Activated T-helper 1 cell treated with anti-CD3 and anti-CD28 coated beads, Interleukin-12 subunit alpha, Interleukin-12 subunit beta, Interleukin-2, Interleukin-4 antibody, amounts not matched to agents 30 ng/mL and 10 ng/mL and 1 ng/mL, durations not matched to agents 14 hours and 24 hours and 36 hours (primary cell): ENCODE measurements at regions not wholly inside any gene's neighbourhood (a gene's known extent, or its start where the extent isn't known, plus 50 kb on each side); places are given as distances from the start of the nearest gene placed in this dataset.
A peak's percentile ranks its signal among the peaks of the same experiment; 100 is the strongest.
"Not testable (repeated sequence)": the region's sequence is repeated elsewhere in the genome, so short reads cannot be mapped to it uniquely, and the experiment has no call there.

Experiments used
- DNase-seq: peaks from one replicate; pipeline ENCODE4 v3.0.0; 2021; ENCODE audit warnings: low spot score
- H3K27ac Mint-ChIP-seq: one replicate; pipeline ENCODE4 v1.8.0; 2021; ENCODE audit warnings: mild to moderate bottlenecking, mixed read lengths
- H3K27me3 Mint-ChIP-seq: one replicate; pipeline ENCODE4 v1.8.0; 2022; ENCODE audit warnings: mild to moderate bottlenecking, moderate library complexity, mixed read lengths; ENCODE audit not compliant: insufficient read depth
- H3K36me3 Mint-ChIP-seq: one replicate; pipeline ENCODE4 v1.8.0; 2021; ENCODE audit warnings: low read depth, mixed read lengths
- H3K4me1 Mint-ChIP-seq: one replicate; pipeline ENCODE4 v1.8.0; 2021; ENCODE audit warnings: low read depth, mixed read lengths
- H3K4me3 Mint-ChIP-seq: one replicate; pipeline ENCODE4 v1.8.0; 2021; ENCODE audit warnings: mild to moderate bottlenecking, moderate library complexity, mixed read lengths
- H3K9me3 Mint-ChIP-seq: one replicate; pipeline ENCODE4 v1.8.0; 2021; ENCODE audit warnings: mixed read lengths
- intact Hi-C: fragments of 100-400 bp; cut with micrococcal nuclease; formaldehyde crosslinking; loops from one replicate; pipeline ENCODE4 v1.15.1; 2024

DNA sequence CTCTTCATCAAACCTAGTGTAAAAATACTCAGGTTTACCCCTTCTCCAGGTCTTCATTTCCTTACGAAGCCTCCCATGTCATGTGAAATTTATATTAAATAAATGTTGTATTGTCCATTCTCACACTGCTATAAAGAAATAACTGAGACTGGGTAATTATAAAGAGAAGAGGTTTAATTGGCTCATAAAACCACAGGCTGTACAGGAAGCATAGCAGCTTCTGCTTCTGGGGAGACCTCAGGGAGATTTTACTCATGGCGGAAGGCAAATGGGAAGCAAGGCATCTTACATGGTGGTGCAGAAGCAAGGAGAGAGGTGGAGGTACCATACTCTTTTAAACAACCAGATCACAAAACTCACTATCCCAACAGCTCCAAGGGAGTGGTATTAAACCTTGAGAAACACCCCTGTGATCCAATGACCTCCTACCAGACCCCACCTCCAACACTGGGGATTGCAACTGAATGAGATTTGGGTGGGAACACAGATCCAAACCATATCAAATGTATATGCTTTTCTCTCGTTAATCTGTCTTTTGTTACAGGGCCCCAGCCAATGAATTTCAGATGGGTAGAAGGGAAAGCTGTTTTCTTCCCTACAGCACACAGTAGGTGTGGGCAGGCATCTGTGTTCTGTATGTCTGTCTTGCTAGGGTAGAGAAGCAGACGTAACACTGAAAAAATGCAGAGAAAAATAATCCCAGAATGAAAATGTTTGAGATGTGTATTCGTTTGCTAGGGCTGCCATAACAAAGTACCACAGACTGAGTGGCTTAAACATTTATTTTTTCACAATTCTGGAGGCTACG is 88.0 kb upstream of the BTN3A2 start:
- H3K36me3 Mint-ChIP-seq: peaks cover 8% of the 10 kb centered on the region
- H3K4me3 Mint-ChIP-seq: no peak overlapping the region
- peaks cover 2% of the 10 kb centered on the region for H3K27me3 Mint-ChIP-seq
- intact Hi-C loops: no loop called here
- no peak overlapping the region for H3K27ac Mint-ChIP-seq
- peaks cover 31% of the 10 kb centered on the region for H3K4me1 Mint-ChIP-seq
- no peaks in the 10 kb centered on the region for H3K9me3 Mint-ChIP-seq
- DNase-seq: no peak

DNA sequence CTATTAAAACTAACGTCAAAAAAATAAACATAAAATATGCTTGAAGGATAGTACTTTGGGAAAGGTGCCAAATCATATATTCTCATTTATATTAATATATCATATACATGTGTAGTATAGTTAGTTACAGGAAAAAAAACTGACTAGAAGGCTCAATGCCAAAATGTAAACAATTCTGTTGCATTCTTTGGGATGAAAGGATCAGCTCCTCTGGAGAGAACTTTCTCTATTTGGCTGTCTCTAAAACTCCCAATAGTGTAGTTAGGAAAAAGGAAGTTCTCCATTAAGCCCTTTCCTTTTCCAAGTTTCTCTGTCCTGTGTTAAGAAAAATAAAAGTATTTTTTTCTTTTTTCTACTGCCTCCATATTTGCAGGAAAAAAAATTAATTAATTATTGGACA is 86.5 kb upstream of the BTN3A2 start:
- DNase-seq: no peak
- H3K4me3 Mint-ChIP-seq: no peak overlapping the region
- H3K36me3 Mint-ChIP-seq: peaks cover 10% of the 10 kb centered on the region
- intact Hi-C loops: no loop called here
- no peak overlapping the region for H3K27ac Mint-ChIP-seq
- H3K27me3 Mint-ChIP-seq: peaks cover 2% of the 10 kb centered on the region
- H3K4me1 Mint-ChIP-seq: peaks cover 42% of the 10 kb centered on the region
- H3K9me3 Mint-ChIP-seq: no peaks in the 10 kb centered on the region

DNA sequence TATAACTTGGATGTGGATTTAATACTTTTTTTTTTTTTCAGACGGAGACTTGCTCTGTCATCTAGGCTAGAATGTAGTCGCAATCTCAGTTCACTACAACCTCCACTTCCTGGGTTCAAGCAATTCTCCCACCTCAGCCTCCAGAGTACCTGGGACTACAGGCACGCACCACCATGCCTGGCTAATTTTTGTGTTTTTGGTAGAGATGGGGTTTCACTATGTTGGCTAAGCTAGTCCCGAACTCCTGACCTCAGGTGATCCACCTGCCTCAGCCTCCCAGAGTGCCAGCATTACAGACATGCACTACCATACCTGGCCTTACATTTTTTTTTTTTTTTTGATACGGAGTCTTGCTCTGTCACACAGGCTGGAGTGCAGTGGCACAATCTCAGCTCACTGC is 85.6 kb upstream of the BTN3A2 start:
- H3K4me3 Mint-ChIP-seq, DNase-seq, H3K9me3 Mint-ChIP-seq, H3K27me3 Mint-ChIP-seq, H3K36me3 Mint-ChIP-seq, H3K27ac Mint-ChIP-seq, intact Hi-C loops: not testable (repeated sequence)
- peaks cover 43% of the 10 kb centered on the region for H3K4me1 Mint-ChIP-seq

DNA sequence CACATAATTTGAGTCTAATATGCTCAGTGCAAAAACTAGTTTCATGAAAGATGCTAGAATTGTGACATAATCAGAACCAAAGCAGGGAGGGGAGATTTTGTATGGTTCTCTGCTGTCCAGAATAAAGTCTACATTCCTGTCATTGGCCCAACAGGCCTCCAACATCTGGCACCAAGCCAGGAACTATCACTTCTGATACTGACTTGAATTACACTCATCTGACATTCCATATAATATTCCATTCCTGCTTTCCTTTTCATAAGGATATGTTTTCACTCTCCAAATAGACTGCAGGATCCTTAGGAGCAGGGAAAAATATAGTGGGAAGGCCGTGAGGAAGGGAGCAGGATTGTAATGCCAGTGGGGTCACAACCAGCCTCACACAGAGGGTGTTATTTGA is 84.6 kb upstream of the BTN3A2 start:
- Mint-ChIP-seq H3K36me3 (peaks cover 10% of the 10 kb centered on the region), H3K4me3 (no peak overlapping the region), H3K27ac (no peak overlapping the region), H3K9me3 (no peaks in the 10 kb centered on the region), H3K4me1 (peaks cover 50% of the 10 kb centered on the region), H3K27me3 (peaks cover 2% of the 10 kb centered on the region)
- DNase-seq: no peak
- intact Hi-C loops: loop anchor here (10.0 kb wide), 1 partner anchor 1614 kb away; a partner anchor contains a TSS

GRCh38 chr6:26284537-26285142 is 80.4 kb upstream of the BTN3A2 start:
- peak; percentile 47 for DNase-seq
- peaks cover 4% of the 10 kb centered on the region for H3K9me3 Mint-ChIP-seq
- peak overlapping the region; percentile 93 for H3K4me3 Mint-ChIP-seq
- peaks cover 12% of the 10 kb centered on the region for H3K36me3 Mint-ChIP-seq
- peaks cover 44% of the 10 kb centered on the region for H3K4me1 Mint-ChIP-seq
- H3K27me3 Mint-ChIP-seq: peaks cover 4% of the 10 kb centered on the region
- H3K27ac Mint-ChIP-seq: peak overlapping the region; percentile 93
- intact Hi-C loops: loop anchor here (1.0 to 10.0 kb wide), 15 partner anchors 11 to 1610 kb away; a partner anchor contains a TSS

DNA sequence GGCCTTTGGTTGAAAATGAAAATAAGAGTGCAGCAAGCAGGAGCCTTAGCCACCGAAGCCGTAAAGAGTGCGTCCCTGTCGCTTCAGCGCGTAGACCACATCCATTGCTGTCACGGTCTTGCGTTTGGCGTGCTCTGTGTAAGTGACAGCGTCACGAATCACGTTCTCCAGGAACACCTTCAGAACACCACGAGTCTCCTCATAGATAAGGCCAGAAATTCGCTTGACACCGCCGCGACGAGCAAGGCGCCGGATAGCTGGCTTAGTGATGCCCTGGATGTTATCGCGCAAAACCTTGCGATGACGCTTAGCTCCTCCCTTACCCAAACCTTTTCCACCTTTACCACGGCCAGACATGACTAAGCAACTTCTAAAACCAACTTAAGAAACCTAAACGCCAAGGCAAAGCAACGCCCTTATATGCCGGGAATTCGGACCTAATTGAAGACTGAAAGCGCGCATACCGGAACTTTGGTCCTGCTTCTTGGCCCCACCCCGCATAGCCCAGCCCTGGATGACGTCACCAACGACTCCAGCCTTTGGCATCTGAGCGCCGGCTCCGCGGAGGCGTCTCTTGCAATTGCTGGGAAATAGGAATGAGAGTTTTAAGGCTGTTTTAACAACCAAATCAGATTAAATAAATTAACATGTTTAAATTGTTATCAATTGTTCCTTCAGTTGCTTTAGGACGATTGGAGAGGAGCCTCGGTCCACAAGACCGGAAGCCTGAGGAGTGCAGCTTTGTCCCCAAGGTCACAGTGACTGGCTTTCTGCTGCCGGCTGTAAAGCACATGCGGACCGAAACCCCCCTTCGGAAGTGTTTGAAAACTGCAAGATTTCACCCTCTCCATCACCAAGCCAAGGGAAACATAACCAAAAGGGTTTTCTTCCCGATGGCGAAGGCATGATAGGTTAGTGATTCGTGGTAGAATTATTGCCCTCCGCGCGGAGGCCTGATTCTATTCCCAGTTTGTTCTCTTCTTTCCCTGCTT is 79.6 kb upstream of the BTN3A2 start:
- Mint-ChIP-seq H3K27me3 (peaks cover 4% of the 10 kb centered on the region), H3K4me3 (peak overlapping the region; percentile 93), H3K4me1 (peaks cover 44% of the 10 kb centered on the region), H3K9me3 (peaks cover 4% of the 10 kb centered on the region), H3K27ac (peak overlapping the region; percentile 93), H3K36me3 (peaks cover 11% of the 10 kb centered on the region)
- peak; percentile 95 for DNase-seq
- intact Hi-C loops: loop anchor here (1.0 to 10.0 kb wide), 16 partner anchors 12 to 1609 kb away; a partner anchor contains a TSS

DNA sequence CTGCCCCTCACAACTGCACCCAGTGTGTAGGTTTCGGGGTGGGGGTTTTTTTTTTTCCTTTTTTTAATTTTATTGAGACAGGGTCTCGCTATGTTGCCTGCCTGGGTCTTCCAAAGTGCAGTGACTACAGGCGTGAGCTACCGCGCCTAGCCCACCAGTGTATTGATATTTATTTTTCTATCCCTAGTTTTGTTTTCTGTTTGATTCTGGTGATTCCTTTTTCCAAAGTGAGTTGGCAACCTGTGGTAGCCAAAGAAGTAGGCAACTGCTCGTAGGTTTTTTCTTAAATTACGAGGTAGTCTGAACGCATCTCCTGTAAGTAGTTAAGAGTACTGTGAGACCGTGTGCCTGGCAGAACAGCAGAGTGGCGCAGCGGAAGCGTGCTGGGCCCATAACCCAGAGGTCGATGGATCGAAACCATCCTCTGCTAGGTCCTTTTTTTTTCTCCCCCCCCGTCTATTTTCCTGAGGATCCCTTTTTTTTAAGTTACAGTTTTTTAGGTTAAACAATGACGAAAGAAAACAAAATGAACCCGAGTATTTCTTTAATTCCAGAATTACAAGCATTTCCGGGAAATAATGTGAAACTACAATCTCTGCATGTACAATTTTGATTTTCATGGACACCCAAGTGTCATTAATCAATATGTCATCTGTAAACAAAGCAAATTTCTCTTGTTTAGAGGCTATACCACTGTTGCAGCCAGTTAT is 78.7 kb upstream of the BTN3A2 start:
- H3K4me1 Mint-ChIP-seq: peaks cover 35% of the 10 kb centered on the region
- intact Hi-C loops: loop anchor here (1.0 to 10.0 kb wide), 4 partner anchors 15 to 1608 kb away; a partner anchor contains a TSS
- peak overlapping the region; percentile 93 for H3K27ac Mint-ChIP-seq
- peaks cover 4% of the 10 kb centered on the region for H3K27me3 Mint-ChIP-seq
- peaks cover 5% of the 10 kb centered on the region for H3K36me3 Mint-ChIP-seq
- peak overlapping the region; percentile 93 for H3K4me3 Mint-ChIP-seq
- peaks cover 4% of the 10 kb centered on the region for H3K9me3 Mint-ChIP-seq
- peak; percentile 71 for DNase-seq

GRCh38 chr6:26288155-26288554 is 76.8 kb upstream of the BTN3A2 start:
- H3K4me3 Mint-ChIP-seq: no peak overlapping the region
- no peak overlapping the region for H3K27ac Mint-ChIP-seq
- DNase-seq: no peak
- intact Hi-C loops: loop anchor here (5.0 to 10.0 kb wide), 2 partner anchors 1524 to 1607 kb away; a partner anchor contains a TSS
- peaks cover 4% of the 10 kb centered on the region for H3K27me3 Mint-ChIP-seq
- H3K4me1 Mint-ChIP-seq: peaks cover 19% of the 10 kb centered on the region
- H3K9me3 Mint-ChIP-seq: peaks cover 4% of the 10 kb centered on the region
- peaks cover 2% of the 10 kb centered on the region for H3K36me3 Mint-ChIP-seq

DNA sequence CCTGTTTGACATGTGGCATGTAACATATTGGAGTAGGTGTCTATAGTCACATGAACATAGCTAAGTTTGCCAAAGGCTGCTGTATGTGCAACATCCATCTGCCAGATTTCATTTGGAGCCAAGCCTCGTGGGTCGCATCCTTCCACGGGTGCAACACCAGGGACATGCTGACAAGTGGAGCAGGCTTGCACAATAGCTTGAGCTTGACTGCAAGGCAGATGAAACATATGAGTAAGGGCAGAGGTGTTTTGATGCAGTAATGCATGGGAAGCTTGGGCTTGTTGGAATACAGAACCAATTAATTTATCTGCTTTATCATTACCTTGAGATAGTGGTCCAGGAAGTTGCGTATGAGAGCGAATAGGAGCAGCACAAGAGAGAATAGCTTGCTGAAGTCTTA is 74.1 kb upstream of the BTN3A2 start:
- Mint-ChIP-seq H3K4me1 (peaks cover 17% of the 10 kb centered on the region), H3K36me3 (peaks cover 2% of the 10 kb centered on the region)

DNA sequence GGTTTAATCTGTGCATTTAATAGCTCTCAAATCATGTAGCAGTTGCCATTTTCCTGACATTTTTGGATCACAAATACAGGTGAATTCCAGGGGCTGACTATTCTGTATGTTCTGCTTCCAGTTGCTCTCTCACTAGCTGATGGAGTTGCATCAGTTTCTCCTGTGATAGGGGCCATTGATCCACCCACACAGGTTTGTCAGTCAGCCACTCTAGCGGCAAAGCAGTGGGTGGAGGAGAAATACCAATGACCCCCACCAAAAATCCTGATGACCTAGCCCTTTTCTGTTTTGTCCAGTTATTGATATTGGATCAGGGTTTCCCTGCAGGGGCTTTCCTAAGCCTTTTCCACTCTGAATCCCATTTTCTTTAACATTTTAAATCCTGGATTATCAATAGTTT is 72.3 kb upstream of the BTN3A2 start:
- no peak for DNase-seq
- H3K4me3 Mint-ChIP-seq: no peak overlapping the region
- H3K36me3 Mint-ChIP-seq: no peaks in the 10 kb centered on the region
- intact Hi-C loops: no loop called here
- H3K27ac Mint-ChIP-seq: no peak overlapping the region
- peaks cover 18% of the 10 kb centered on the region for H3K4me1 Mint-ChIP-seq
- peaks cover 4% of the 10 kb centered on the region for H3K9me3 Mint-ChIP-seq
- H3K27me3 Mint-ChIP-seq: no peaks in the 10 kb centered on the region

More for the DNA sequence above, 74.1 kb upstream of the BTN3A2 start:
- H3K9me3 Mint-ChIP-seq: peaks cover 4% of the 10 kb centered on the region
- no peak overlapping the region for H3K4me3 Mint-ChIP-seq
- DNase-seq: no peak
- intact Hi-C loops: no loop called here
- peaks cover 4% of the 10 kb centered on the region for H3K27me3 Mint-ChIP-seq
- no peak overlapping the region for H3K27ac Mint-ChIP-seq

- Mint-ChIP-seq H3K36me3 (no peaks in the 10 kb centered on the region), H3K4me1 (peaks cover 18% of the 10 kb centered on the region), H3K27me3 (no peaks in the 10 kb centered on the region), H3K9me3 (no peaks in the 10 kb centered on the region), H3K27ac (no peak overlapping the region), H3K4me3 (no peak overlapping the region)
- no peak for DNase-seq
- intact Hi-C loops: no loop called here
Observed at GRCh38 chr6:26294302-26294701, 70.7 kb upstream of the BTN3A2 start.
